AG09319 (cell line): ENCODE measurements at regions not wholly inside any gene's neighbourhood (a gene's known extent, or its start where the extent isn't known, plus 50 kb on each side); places are given as distances from the start of the nearest gene placed in this dataset.

Source experiments
- DNase-seq: peaks from one replicate; pipeline ENCODE4 v3.0.0-alpha.2; 2010; ENCODE audit warnings: low read depth; ENCODE audit errors: extremely low read depth
- TF ChIP-seq, protein P1 (sequence below): IDR thresholded peaks from 2 replicates; pipeline ENCODE4 v1.5.1; 2011; ENCODE audit warnings: low read depth, mild to moderate bottlenecking, inconsistent platforms, low read length, moderate library complexity

DNA sequence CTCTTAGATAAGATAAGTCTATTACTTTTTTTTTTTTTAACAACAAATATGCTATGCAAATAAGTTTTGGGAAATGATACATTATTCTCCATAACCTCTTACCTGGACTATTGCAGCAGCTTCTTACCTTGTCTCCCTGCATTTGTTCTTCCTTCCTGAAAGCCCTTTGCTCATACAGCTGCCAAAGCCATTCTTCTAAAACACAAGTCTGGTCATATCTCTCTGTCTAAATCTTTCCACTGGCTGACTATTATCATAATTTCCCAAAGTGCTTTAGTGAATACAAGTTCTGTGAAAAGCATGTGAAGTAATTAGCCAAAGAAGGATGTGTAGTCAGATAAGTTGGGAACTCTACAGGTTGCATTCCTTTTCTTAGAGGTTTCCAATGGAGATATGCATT lies 115.4 kb upstream of the CNTLN start:
- DNase-seq: no peak
- TF ChIP-seq, protein P1, sequence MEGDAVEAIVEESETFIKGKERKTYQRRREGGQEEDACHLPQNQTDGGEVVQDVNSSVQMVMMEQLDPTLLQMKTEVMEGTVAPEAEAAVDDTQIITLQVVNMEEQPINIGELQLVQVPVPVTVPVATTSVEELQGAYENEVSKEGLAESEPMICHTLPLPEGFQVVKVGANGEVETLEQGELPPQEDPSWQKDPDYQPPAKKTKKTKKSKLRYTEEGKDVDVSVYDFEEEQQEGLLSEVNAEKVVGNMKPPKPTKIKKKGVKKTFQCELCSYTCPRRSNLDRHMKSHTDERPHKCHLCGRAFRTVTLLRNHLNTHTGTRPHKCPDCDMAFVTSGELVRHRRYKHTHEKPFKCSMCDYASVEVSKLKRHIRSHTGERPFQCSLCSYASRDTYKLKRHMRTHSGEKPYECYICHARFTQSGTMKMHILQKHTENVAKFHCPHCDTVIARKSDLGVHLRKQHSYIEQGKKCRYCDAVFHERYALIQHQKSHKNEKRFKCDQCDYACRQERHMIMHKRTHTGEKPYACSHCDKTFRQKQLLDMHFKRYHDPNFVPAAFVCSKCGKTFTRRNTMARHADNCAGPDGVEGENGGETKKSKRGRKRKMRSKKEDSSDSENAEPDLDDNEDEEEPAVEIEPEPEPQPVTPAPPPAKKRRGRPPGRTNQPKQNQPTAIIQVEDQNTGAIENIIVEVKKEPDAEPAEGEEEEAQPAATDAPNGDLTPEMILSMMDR: no peak

DNA sequence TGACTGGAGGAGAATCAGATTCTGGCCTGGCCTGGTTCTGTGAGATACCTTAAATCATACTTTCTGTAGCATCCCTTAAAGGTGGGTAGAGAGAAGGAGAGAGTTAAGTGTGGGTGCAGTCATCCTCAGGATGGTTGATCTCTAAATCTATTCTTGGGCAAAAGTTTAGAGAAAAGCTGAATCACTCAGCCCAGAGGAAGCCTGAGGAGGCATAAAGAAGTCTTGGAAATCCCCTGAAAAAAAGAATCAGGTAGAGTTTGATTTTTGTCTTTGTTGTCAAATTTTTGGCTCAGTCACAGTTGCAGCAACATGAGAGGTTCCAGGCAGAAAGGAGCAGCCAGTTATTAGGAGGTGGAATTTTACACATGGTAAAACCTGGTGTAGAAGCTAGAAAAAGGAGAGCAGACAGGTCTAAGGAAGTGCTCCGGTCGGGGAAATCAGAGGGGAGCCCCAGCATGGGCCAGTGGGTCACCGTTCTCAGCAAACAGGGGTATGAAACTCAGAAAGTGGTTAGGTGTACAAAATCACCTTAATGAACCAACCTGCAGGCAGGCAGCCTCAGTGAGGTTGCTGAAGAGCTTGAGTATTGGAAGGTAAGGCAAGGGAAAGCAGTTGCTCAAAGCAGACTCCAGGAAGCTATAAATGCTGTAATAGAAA lies 116.2 kb upstream of the CNTLN start:
- no peak for DNase-seq
- TF ChIP-seq, protein P1: no peak

DNA sequence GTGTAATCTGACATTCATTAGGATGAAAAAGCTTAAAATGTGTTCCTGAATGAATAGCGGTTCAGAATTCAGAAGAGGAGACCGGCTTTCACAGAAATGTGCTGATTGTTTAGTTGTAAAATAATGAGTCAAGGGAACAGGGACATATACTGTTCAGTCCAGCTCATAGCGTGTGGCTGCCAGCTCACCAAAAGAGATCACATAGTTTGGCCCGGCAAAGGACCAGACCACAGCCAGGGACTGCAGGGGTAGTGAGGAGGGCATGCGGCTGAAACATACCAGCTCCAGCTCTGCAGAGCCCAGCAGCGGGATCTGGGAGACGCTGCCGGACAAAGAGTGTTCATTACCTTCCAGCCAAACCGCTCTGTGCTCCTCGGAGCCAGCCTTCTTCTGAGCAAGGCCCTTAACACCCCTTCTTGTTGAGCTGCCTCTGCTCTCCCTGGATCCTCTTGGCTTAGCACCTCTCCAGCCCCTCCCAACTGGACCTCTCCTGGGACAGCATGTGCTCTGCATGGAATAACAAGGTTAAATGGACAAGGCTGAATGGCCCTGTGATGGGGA lies 116.8 kb upstream of the CNTLN start:
- DNase-seq: peak; percentile 56
- TF ChIP-seq, protein P1: no peak

DNA sequence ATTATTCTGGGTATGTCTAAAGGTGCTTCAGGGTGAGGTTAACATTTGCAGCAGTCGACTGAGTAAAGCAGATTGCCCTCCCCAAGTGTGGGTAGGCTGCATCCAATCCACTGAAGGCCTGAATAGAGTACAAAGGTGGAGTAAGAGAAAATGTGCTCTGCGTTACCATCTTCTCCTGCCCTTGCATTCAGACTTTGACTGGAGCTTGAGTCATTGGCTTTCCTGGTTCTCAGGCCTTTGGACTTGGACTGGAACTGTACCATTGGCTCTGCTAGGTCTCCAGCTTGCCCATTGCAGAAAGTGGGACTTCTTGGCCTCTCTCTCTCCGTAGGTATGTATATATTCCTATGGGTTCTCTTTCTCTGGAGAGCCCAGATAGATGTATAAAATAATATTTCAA lies 120.9 kb upstream of the CNTLN start:
- TF ChIP-seq, protein P1: no peak
- no peak for DNase-seq

DNA sequence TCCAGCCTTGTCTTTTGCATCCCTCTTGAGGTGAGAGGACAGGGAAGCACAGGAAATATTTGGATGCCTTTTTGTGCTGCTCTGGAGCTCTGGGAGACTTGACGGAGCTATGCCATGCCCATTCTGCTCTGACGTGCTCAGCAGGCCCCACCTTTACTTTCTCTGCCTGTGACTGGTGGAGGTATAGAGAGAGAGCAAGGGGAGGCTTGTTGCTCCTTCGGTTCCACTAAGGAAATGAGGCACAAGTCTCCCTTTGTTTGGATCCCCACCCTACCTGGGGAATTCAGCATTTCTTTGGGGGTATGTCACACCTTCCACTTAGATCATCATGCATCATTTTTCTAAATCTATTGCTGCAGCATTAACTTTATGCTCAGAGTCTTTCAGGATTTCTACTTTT lies 121.8 kb upstream of the CNTLN start:
- TF ChIP-seq, protein P1: no peak
- DNase-seq: no peak

DNA sequence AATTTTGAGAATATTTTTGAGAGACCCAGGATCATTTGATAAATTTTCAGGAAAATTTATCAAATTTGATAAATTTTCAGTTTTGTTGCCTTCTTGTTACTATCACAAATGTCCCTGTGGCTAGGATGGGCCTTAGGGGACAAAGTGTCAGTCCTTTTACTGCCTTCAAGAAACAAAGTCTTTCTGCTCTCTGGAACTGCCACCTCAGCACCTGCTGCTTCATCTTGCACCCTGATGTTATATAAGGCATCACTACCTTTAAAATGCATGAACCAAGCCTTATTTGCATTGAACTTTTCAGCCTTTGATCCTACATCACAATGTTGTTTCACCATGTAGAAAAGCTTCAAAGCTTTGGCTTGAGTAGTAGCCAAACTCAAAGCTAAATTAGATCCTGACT lies 123.0 kb upstream of the CNTLN start:
- TF ChIP-seq, protein P1: no peak
- no peak for DNase-seq

DNA sequence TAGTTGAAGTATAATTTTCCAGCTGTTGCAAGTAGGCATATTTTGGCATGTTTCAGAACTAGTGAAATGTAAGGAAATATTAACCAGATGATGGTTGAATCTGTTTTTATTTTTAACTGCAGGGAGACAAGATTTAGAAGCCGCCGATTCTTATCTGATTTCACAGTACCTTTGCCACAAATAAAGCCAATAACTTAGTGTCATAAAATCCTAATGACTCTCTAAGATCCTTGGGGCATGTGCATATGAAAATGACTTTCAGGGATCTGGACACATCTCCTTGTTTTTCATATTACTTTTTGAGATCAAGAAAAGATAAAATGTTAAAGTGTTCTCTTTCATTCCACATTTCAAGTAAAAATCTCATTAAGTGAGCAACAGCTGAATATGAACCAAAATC lies 125.8 kb upstream of the CNTLN start:
- no peak for DNase-seq
- TF ChIP-seq, protein P1: no peak
